ENCODE measurements at regions not wholly inside any gene's neighbourhood (a gene's known extent, or its start where the extent isn't known, plus 50 kb on each side); places are given as distances from the start of the nearest gene placed in this dataset.

GRCh38 chr16:9687737-9688319, 494.4 kb downstream of the GRIN2A start:
- intact Hi-C loops (cut with DNase I): no loop called here
- Histone ChIP-seq H3K27ac (no peak overlapping the region), H3K9me3 (peaks cover 0 to 9% (median 0%) of the 10 kb centered on the region in 3 donors), H3K36me3 (no peaks in the 10 kb centered on the region), H3K4me1 (no peaks in the 10 kb centered on the region), H3K27me3 (peaks cover 0 to 3% (median 0%) of the 10 kb centered on the region in 4 donors), H3K4me3 (no peak overlapping the region)
- 37 to 49% methylated on average over 3 to 4 of the region's 4 CpGs for WGBS, 2 donors
- no peak for DNase-seq
- TF ChIP-seq CTCF (IDR thresholded peaks at IDR 0.05) (no peak), POLR2A (IDR thresholded peaks at IDR 0.05) (no peak)

- H3K4me1 ChIP-seq: no peaks in the 10 kb centered on the region
- intact Hi-C loops (cut with DNase I): no loop called here
Observed at GRCh38 chr16:9689597-9689996, 492.6 kb downstream of the GRIN2A start.

GRCh38 chr16:9695152-9695551, 487.1 kb downstream of the GRIN2A start:
- H3K4me1 ChIP-seq: no peaks in the 10 kb centered on the region
- H3K36me3 ChIP-seq: no peaks in the 10 kb centered on the region
- no peak for DNase-seq
- WGBS, 2 donors: 65 to 67% methylated on average over 3 of the region's 3 CpGs
- TF ChIP-seq POLR2A (IDR thresholded peaks at IDR 0.05) (no peak), CTCF (IDR thresholded peaks at IDR 0.05) (no peak)
- intact Hi-C loops (cut with DNase I): no loop called here
- peaks cover 0 to 11% (median 0%) of the 10 kb centered on the region in 4 donors for H3K27me3 ChIP-seq
- no peak overlapping the region for H3K27ac ChIP-seq
- H3K9me3 ChIP-seq: no peaks in the 10 kb centered on the region
- H3K4me3 ChIP-seq: no peak overlapping the region

More at GRCh38 chr16:9689597-9689996, 492.6 kb downstream of the GRIN2A start:
- Histone ChIP-seq H3K27ac (no peak overlapping the region), H3K4me3 (no peak overlapping the region), H3K9me3 (no peaks in the 10 kb centered on the region), H3K36me3 (no peaks in the 10 kb centered on the region), H3K27me3 (peaks cover 0 to 5% (median 0%) of the 10 kb centered on the region in 4 donors)
- no peak for DNase-seq
- TF ChIP-seq CTCF (IDR thresholded peaks at IDR 0.05) (no peak), POLR2A (IDR thresholded peaks at IDR 0.05) (no peak)

Small RNA genes lying in the stretch of these regions (small RNA-seq; reads per million reads assigned to genes)
- gene RNA5SP403 (0 to 0.30 (median 0.08) reads per million in 4 donors), gene RNA5SP404 (0 reads per million in 4 donors)
